GM12892 (cell line): ENCODE measurements at regions not wholly inside any gene's neighbourhood (a gene's known extent, or its start where the extent isn't known, plus 50 kb on each side); places are given as distances from the start of the nearest gene placed in this dataset.

ENCODE experiments used
- POLR2A ChIP-seq: IDR thresholded peaks from 2 replicates; pipeline ENCODE4 v1.6.1; 2011; ENCODE audit warnings: low read depth, low read length, control low read depth
- POLR2AphosphoS5 ChIP-seq: IDR thresholded peaks from 2 replicates; pipeline ENCODE4 v1.6.1; 2011; ENCODE audit warnings: low read depth, low read length, control low read depth

- TF ChIP-seq POLR2AphosphoS5, result no peak
- TF ChIP-seq POLR2A, result no peak
Measured at GRCh38 chr12:125677829-125678228, 612.6 kb downstream of the AACS start.
